SKM-1 (cell line): ENCODE measurements at regions not wholly inside any gene's neighbourhood (a gene's known extent, or its start where the extent isn't known, plus 50 kb on each side); places are given as distances from the start of the nearest gene placed in this dataset.

Experiments
- DNase-seq: peaks from one replicate; lab custom pipeline; 2025; ENCODE audit not compliant: unreplicated experiment; lab: John Stamatoyannopoulos, UW

DNA sequence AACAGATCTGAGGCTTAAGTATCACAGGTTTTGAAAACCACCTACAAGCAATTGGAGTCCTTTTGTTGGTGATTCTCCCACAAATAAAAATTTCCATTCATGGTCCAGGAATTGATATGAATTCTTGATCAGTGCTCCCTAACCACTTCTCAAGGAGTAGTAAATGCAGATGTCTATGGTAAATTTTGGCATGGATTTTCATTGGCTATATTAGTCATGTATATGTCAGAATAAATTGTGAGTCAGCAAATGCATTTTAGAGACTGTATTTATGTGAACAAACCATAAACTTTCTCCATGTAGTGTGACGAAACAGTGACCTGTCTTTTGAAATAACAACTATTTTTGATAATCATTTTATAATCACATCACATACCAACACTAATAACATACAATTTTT is 611.1 kb downstream of the HTR1A start:
- DNase-seq: no peak

DNA sequence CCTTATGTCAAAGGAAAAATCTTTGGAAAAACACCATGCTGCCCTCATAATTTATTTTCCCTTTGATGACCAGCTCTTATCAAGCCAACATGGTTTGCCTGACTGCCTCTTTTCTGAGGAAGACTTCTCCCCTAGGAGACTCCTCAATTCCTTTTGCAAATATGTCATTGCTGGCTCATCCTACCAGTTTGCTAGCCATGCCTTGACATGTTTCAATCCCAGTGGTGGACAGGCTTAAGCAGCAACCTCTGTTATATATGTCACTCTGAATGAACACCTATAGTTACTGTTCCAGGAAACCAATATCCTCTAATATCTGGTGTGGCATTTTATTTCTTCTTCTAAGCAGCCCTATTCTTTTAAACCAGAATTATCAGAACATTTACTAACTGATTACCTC is 615.8 kb downstream of the HTR1A start:
- DNase-seq: no peak

DNA sequence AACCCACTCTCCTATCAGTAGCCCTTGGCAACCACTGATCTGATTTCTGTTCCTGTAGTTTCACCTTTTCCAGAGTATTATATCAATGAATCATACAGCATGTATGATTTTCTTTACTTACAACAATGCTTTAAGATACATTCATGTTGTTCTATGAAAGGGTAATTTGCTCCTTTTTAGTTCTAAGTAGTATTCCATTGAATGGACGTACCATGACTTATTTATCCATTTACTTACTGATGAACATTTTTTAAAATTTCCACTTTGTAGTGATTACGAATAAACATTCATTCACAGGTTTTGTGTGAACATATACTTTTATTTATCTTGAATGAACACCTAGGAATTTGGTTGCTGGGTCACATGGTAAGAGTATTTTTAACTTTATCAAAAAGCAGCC is 620.8 kb downstream of the HTR1A start:
- DNase-seq: no peak

DNA sequence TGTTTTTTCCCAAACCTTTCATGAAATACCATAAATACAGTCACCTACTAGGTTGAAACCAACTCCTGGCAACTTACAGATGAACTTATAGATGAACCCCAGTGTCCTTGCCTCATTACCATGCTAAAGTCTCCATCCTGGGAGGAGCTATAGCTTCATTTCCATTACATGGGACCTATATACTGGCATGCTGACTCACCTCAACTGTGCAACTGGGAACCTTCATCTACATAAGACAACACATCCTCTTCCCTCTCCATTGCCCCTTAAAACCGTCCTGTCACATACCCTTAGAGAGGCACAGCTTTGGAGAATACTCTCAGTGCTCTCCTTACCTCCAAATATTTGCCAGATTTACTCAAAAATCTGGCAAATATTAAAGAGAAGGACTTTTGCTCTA is 638.3 kb downstream of the HTR1A start:
- no peak for DNase-seq

DNA sequence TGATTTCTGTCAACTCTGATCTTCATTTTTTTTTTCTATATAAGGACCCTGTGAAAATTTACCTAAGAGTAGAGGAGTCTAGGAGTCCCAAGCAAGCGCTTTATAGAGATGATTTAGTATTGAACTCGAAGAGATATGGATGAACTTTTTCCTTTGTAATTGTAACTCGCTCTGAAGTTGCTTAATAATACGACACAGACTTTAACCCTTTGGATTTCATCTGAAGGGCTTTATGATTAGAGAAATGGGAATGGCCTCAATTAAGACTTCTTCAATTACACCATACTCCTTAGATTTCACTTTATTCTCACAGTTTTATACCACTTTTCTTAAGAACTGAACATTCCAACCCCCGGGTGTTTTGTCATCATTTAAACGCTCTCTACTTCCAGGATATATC is 647.7 kb downstream of the HTR1A start:
- DNase-seq: no peak

DNA sequence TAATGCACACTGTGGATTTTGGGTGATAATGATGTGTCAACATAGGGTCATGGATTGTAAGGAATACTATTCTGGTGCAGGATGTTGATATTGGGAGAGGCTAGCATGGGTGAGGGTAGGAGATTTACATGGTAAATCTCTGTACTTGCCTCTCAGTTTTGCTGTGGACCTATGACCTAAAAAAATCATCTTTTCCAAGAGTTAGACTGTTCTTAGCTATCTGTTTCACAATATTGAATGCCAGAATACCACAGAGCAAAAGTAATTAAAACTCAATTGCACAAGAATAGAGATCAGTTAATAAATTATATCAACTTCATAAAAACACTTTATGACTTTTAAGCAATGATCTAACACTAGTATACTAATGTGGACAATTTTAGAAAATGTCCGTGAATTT is 651.6 kb downstream of the HTR1A start:
- no peak for DNase-seq

DNA sequence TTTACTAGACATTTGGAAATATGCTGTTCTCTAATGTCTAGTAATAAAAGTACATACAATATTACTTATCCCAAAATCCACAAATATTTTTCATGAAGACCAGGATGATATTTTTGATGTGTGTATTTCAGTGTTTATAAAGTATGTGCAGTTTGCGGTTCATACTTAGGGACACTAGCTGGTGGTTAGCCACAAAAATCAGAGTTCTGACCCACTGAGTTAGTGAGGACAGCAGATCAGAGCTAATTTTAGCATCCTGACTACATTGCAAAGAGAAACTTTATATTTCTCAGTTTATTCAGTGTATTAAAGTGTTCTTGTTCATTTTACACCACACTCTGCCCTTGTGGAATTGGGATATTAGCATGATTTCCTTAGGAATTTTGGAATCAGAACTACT is 655.3 kb downstream of the HTR1A start:
- no peak for DNase-seq

DNA sequence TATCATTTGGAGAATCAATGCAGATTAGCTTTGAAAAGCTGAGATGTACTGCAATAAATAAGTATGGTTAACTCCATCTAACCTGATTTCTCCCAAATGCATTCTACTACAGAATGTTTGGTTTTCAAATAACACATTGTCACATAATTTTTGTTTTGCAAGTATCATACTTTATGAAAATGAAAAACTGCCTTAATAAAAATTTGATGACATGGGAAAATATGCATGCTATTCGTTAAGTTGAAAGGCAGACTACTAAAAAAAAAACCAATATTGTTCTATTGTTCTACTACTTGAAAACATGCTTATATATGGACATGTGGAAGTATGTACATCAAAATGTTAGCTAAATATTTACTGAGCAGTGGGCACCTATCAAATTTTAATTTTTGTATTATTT is 668.9 kb downstream of the HTR1A start:
- DNase-seq: no peak

DNA sequence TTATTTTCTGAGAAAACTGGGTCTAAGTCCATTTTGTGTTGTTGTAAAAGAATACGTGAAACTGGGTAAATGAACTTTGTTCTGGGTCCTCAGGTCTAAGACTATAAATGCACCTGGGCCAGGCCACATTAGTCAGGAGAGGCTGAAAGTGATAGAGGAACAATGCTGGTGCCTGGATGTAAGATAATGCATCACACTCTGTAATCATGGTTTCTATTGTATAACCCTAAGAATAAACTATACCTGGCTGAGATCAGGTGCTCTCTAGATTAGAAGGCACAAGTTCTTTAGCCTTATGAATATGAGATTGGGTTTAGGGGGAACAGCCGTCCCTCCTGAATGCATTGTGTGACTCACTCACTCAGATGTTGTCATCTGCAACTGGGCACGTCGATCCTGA is 675.5 kb downstream of the HTR1A start:
- no peak for DNase-seq

DNA sequence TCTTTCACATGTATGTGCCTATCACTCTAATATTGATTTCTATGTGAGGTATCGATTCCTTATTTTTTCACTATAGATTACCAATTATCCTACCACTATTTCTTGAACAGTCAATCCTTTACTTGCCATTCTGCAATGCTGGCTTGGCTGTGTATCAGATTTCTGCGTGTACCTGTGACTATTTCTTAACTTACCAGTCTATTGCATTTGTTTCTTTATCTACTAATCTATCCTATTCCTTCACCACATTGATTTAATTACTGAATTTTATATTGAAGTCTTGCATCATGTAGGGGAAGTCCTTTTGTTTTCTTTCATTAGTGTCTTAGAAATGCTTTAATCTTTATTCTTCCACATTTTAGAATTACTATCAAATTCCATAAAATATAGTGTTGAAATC is 684.8 kb downstream of the LRRC70 start:
- no peak for DNase-seq

DNA sequence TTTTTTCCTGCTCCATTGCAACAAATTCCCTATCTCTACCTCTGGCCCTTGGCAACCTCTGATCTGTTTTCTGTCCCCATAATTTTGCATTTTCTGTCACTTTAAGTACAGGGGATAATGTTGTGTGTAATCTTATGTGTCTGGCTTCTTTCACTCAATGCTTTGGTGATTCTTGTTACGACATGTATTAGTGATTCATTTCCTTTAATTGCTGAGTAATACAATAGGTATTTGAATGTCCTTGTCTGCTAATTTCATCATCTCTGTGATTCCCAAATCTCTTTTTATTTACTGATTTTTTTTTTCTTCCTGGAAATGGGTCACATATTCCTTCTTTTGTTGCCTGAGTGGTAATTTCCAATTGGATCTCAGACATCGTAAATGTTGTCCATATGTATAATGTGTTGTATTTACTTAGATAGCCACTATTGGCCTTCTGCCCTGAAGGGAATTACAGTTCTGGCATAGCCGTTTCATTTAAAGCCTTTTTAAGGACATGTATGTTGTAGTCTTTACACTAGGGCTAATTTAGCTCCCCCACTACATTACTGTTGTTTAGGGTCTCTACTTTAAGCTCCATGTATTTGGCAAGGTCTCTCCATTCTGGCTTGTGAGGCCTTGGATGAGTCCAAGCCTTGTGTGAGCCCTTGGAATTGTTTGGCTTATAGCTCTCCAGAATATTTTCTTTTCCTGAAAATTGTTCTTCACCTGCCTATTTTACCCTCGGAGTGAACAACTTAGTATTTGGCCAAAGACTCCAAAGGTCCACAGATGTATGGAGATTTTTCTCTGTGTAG is 683.8 kb downstream of the LRRC70 start:
- no peak for DNase-seq

DNA sequence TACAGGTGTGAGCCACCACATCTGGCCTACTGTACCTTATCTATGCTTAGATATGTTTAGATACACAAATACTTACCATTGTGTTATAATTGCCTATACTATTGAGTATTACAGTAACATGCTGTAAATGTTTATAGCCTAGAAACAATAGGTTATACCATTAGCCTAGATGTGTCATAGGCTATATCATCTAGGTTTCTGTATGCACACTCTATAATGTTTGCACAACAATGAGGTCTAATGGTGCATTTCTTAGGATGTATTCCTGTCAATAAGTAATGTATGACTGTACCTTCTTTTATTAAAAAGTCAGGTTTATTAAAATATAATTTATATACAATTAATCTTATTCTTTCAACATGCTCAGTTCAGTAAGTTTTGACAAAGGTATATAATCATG is 683.1 kb downstream of the LRRC70 start:
- DNase-seq: no peak

DNA sequence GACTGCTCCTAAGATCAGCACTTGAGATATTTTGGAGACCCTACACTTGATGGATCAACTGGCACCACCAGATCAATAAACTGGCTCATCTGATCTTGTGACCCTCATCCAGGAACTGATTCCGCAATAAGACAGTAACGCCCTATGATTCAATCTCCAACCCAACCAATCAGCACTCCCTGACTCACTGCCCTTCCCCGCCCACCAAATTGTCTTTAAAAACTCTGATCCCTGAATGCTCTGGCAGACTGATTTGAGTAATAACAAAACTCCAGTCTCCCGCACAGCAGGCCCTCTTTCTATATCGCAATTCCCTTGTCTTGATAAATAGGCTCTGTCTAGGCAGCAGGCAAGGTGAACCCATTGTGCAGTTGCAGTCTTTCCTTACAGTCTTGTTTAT is 677.0 kb downstream of the LRRC70 start:
- DNase-seq: no peak

DNA sequence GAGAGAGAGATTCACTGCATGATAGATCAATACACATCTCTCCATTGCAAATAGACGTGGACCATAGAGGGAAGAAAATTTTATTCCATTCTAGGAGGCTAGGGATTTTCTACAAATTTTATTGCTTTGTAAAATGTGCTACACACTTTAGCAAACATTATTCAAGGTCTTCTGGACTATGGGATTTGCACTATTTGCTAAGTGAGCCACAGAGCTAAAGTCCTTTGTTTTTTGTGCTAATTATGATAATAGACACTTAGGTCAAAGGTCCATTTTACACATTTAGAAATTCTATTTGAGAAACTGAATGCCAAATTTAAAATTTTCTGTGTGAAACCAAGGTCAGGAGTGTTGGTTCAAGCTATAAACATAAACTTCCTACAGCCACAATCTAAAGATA is 672.3 kb downstream of the LRRC70 start:
- no peak for DNase-seq

DNA sequence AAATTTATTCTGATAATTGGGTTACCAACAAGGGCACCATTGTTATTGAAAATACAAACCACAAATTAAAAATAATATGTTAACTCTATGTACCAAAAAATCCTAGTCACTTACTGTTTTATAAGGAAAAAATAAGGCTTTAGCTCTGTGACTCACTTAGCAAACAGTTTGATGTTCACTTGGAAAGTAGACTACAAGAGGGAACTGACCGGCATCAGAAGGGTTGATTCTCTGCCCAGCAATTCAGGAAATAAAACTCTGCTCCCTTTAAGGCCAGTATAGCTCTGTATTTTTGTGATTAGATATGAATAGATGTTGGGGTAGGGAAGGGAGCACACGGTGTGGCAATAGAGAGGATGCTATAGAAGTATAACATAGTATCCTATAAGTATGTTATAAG is 671.3 kb downstream of the LRRC70 start:
- no peak for DNase-seq

DNA sequence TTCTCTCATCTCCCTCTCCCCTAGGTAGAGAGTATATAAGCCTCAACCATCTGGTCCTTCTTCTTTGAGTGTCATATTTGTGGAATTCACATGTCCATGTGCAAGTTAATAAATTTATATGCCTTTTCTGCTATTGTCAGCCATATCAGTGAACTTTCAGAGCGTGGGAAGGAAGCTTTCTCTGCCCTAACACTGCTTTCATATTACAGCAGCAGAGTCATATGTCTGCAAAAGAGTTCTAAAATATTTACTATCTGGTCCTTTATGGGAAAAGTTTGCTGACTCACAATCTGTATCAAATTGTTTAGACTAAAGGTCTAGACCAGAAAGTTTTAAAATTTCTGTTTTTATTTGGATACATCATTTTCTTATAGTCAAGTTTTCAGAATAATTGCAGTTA is 669.0 kb downstream of the LRRC70 start:
- no peak for DNase-seq

DNA sequence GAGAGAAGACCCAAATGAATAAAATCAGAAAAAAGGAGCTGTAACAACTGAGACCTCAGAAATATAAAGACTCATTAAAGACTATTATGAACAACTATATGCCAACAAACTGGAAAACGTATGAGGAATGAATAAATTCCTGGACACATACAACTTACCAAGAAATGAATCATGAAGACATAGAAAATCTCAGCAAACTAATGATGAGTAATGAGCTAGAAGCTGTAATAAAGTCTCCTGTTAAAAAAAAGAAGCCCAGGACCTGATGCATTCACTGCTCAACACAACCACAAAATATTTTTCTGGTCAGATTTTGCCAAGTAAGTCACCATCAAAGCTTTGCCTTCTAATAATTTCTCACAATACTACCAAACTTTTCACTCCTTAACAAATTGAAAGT is 666.7 kb downstream of the LRRC70 start:
- DNase-seq: no peak

DNA sequence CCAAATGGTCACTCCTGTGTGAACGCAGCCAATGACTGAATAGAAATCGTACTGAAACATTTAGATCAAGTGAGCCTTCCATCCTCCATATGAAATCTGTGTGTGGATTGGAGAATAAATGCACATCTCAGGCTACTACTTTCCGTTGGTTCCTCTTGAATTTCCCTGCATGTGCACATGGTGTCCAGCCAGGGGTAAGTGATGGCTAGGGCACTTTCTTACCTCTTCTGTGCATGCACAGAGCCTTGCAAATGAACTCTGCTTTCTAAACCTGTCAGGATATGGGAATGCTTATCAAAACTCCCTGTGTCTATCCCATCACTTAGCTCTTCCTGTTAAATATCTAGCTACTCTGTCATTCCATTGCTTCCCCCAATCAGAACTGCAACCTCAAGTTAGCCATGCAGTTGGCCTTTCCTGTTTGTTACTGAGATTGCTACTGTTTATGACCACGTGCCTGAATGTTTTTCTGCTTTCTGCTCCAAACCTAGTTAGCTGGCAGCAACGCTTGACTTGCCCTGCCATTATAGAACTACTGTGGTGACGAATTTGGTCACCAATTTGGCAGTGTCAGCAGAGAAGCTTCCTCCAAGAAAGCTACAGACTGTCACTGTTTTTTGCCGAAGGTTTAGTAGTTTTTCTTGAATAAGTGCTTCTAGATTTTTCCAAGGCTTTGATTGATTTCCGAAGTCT is 661.6 kb downstream of the LRRC70 start:
- no peak for DNase-seq

DNA sequence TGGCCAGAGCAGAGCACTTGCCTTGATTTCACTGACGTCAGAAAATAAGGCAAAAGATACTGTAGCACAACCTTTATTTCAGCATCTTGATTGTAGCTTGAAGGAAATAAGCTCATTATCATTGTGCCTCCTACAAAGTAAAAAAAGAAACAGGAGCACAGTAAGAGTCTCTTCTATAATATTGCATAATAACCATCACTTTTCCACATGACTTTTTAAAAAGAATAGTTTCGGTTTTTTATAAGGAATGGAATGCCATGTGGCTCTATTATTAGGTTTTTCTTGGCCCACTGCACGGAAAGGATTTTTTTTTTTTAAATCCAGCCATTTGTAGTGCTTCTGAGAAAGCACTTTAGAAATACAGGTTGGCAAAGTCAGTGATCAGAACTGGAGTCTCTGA is 655.3 kb downstream of the LRRC70 start:
- no peak for DNase-seq

DNA sequence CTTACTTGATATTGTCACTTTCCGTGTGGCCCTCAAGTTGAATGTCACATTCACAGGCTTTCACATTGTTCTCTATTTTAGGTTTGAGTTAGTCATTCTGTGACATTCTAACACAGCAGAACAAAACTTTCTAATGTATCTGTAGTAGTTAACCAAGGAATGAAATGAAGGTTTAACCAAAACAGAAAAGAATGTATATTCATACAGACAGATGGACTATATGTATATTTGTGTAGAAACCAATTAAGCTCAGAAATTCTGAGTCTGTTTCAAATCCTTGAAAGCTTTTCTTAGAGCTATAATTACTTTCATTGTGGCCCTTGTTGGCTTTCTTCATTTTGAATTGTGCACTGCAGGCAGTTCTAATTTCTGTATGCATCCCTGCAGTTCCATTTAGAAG is 654.7 kb downstream of the LRRC70 start:
- no peak for DNase-seq

DNA sequence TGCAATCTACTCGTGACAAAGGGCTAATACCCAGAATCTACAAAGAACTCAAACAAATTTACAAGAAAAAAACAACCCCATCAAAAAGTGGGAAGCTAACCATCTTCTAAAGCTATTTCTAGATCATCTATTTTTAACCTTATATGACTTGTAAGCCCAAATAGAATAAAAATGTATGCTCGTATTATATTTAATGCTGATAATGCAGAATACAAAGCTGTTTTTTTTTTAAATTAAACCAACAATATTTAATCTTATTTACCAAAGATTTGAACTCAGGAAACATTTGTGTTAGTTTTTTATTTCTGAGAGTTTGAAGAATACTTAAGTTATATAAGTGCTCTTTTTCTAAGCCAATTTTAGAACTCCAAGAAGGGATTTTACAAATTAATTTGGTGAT is 652.1 kb downstream of the LRRC70 start:
- DNase-seq: no peak

DNA sequence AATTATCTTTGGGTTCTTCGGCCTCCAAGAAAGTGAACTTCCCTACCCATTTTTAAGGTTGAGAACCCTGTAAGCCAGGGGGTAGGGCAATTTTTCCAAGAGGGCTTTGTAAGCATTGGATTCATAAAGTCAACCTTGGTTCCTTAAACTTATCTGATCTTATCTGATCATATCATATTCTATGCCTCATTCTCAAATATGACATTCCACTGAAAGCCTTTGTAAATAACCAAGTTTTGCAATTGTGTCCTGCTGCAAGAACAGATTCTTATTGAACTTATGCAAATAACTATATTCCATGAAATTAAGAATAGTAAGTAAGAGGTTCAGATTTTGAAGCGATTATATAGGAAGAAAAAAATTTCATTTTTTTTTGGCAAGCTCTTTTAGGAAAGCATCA is 649.5 kb downstream of the LRRC70 start:
- no peak for DNase-seq

DNA sequence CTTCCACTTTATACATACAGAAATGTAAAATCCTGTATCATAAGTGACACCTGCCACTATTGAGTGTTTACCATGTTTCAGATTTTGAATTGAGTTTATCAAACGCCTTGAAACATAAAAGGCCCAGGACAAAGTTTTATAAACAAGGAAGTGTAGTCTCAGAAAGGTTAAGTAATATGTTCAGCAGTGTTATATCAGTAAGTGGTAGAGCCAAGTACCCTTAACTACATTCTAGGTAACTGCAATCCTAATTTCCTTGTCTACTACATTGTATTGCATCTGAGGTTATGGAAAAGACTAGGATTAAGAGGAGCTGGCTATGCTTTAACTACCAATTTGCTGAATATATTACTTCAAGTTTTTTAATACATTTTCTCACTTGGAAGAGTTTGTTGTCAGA is 641.6 kb downstream of the LRRC70 start:
- DNase-seq: no peak
